ENCODE measurements at regions not wholly inside any gene's neighbourhood (a gene's known extent, or its start where the extent isn't known, plus 50 kb on each side); places are given as distances from the start of the nearest gene placed in this dataset.

DNA sequence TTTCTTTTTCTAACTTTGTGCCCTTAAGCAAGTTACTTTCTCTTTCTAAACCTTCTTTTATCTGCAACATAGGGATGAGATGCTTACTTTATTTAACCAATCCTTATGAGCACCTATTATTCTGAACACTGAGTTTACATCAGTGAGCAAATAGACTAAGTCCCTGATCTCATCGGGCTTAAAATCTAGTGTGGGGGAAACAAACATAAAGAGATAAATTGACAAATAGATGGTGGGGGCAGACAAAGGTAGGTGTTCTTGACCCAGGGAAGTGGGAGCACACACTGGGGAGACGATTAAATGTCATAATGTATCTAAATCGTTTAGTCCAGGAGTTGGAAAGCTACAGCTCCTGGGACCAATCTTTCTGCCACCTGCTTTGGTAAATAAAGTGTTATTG, 129.6 kb downstream of the TFAP2C start:
- no peaks in the 10 kb centered on the region for H3K9me3 ChIP-seq (ENCODE audit: control insufficient read depth in 2 of 3, insufficient read depth in 1 of 3, low read length in 3 of 3)
- TF ChIP-seq, protein P1, sequence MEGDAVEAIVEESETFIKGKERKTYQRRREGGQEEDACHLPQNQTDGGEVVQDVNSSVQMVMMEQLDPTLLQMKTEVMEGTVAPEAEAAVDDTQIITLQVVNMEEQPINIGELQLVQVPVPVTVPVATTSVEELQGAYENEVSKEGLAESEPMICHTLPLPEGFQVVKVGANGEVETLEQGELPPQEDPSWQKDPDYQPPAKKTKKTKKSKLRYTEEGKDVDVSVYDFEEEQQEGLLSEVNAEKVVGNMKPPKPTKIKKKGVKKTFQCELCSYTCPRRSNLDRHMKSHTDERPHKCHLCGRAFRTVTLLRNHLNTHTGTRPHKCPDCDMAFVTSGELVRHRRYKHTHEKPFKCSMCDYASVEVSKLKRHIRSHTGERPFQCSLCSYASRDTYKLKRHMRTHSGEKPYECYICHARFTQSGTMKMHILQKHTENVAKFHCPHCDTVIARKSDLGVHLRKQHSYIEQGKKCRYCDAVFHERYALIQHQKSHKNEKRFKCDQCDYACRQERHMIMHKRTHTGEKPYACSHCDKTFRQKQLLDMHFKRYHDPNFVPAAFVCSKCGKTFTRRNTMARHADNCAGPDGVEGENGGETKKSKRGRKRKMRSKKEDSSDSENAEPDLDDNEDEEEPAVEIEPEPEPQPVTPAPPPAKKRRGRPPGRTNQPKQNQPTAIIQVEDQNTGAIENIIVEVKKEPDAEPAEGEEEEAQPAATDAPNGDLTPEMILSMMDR (IDR thresholded peaks at IDR 0.05; ENCODE audit: borderline replicate concordance, extremely low read depth, insufficient read depth): no peak
- H3K36me3 ChIP-seq (ENCODE audit: control insufficient read depth in 2 of 3, insufficient read depth in 3 of 3, low read length in 3 of 3): peaks cover 0 to 3% (median 0%) of the 10 kb centered on the region in 3 donors
- FAIRE-seq (no peak), DNase-seq (no peak)
- no peaks in the 10 kb centered on the region for H3K27me3 ChIP-seq (ENCODE audit: control insufficient read depth, insufficient read depth, low read length)
- intact Hi-C loops (cut with DNase I): no loop called here
- H3K4me3 ChIP-seq (ENCODE audit: low read length in 3 of 3): no peak overlapping the region
- H3K4me1 ChIP-seq (ENCODE audit: control insufficient read depth in 2 of 3, insufficient read depth in 2 of 3, low read depth in 1 of 3, low read length in 3 of 3): no peaks in the 10 kb centered on the region
- no peak overlapping the region for H3K27ac ChIP-seq (ENCODE audit: low read depth in 2 of 2, low read length in 2 of 2)
- no peak overlapping the region for H3K9ac ChIP-seq (ENCODE audit: low read length in 3 of 3)

- TF ChIP-seq, protein P1 (IDR thresholded peaks at IDR 0.05; ENCODE audit: borderline replicate concordance, extremely low read depth, insufficient read depth): no peak
- FAIRE-seq (no peak), DNase-seq (no peak)
- H3K9me3 ChIP-seq (ENCODE audit: control insufficient read depth in 2 of 3, insufficient read depth in 1 of 3, low read length in 3 of 3): no peaks in the 10 kb centered on the region
- H3K27ac ChIP-seq (ENCODE audit: low read depth in 2 of 2, low read length in 2 of 2): no peak overlapping the region
- H3K27me3 ChIP-seq (ENCODE audit: control insufficient read depth, insufficient read depth, low read length): no peaks in the 10 kb centered on the region
- H3K4me1 ChIP-seq (ENCODE audit: control insufficient read depth in 2 of 3, insufficient read depth in 2 of 3, low read depth in 1 of 3, low read length in 3 of 3): no peaks in the 10 kb centered on the region
- intact Hi-C loops (cut with DNase I): no loop called here
- H3K36me3 ChIP-seq (ENCODE audit: control insufficient read depth in 2 of 3, insufficient read depth in 3 of 3, low read length in 3 of 3): peaks cover 0 to 3% (median 0%) of the 10 kb centered on the region in 3 donors
- H3K4me3 ChIP-seq (ENCODE audit: low read length in 3 of 3): no peak overlapping the region
- H3K9ac ChIP-seq (ENCODE audit: low read length in 3 of 3): no peak overlapping the region
These were observed 130.7 kb downstream of the TFAP2C start for GRCh38 chr20:56759741-56760278.

DNA sequence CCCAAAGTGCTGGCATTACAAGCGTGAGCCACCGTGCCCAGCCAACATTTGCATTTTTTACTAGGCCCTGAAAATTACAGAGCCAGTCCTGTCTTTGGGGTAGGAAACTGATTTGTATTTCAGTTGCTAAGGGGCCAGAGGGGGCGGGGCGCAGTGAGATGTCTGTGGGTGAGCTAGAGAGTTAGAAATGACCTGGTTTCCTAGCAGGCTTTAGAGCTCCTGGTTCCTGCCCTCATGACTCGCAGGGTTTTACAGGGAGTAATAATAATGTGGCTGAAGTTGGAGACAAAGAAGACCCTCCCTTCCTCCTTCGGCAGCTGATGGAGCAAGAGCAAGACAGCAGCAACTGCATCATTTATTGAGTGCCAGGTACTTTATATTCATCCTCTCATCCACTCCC, 131.5 kb downstream of the TFAP2C start:
- TF ChIP-seq, protein P1 (IDR thresholded peaks at IDR 0.05; ENCODE audit: borderline replicate concordance, extremely low read depth, insufficient read depth): no peak
- Histone ChIP-seq H3K9ac (ENCODE audit: low read length in 3 of 3) (no peak overlapping the region), H3K36me3 (ENCODE audit: control insufficient read depth in 2 of 3, insufficient read depth in 3 of 3, low read length in 3 of 3) (peaks cover 0 to 3% (median 0%) of the 10 kb centered on the region in 3 donors), H3K27me3 (ENCODE audit: control insufficient read depth, insufficient read depth, low read length) (no peaks in the 10 kb centered on the region), H3K4me3 (ENCODE audit: low read length in 3 of 3) (no peak overlapping the region), H3K27ac (ENCODE audit: low read depth in 2 of 2, low read length in 2 of 2) (no peak overlapping the region), H3K9me3 (ENCODE audit: control insufficient read depth in 2 of 3, insufficient read depth in 1 of 3, low read length in 3 of 3) (no peaks in the 10 kb centered on the region), H3K4me1 (ENCODE audit: control insufficient read depth in 2 of 3, insufficient read depth in 2 of 3, low read depth in 1 of 3, low read length in 3 of 3) (no peaks in the 10 kb centered on the region)
- intact Hi-C loops (cut with DNase I): no loop called here
- no peak for DNase-seq
- FAIRE-seq: no peak

DNA sequence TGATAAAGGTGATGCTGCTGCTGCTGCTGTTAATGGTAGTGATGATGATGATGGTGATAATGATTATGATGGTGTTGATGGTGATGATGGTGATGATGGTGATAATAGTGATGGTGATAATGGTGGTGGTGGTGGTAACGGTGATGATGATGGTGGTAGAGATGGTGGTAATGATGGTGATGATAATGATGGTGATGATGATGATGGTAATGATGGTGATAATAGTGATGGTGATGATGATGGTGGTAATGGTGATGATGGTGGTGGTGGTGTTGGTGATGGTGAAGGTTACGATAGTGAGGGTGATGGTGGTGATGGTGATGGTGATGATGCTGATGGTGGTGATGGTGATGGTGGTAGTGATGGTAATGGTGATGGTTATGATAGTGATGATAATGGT, 132.3 kb downstream of the TFAP2C start:
- no peak overlapping the region for H3K9ac ChIP-seq (ENCODE audit: low read length in 3 of 3)
- intact Hi-C loops (cut with DNase I): no loop called here
- no peak for FAIRE-seq

More for the DNA sequence above, 132.3 kb downstream of the TFAP2C start:
- no peaks in the 10 kb centered on the region for H3K4me1 ChIP-seq (ENCODE audit: control insufficient read depth in 2 of 3, insufficient read depth in 2 of 3, low read depth in 1 of 3, low read length in 3 of 3)
- DNase-seq: no peak
- TF ChIP-seq, protein P1 (IDR thresholded peaks at IDR 0.05; ENCODE audit: borderline replicate concordance, extremely low read depth, insufficient read depth): no peak
- no peaks in the 10 kb centered on the region for H3K27me3 ChIP-seq (ENCODE audit: control insufficient read depth, insufficient read depth, low read length)
- H3K27ac ChIP-seq (ENCODE audit: low read depth in 2 of 2, low read length in 2 of 2): no peak overlapping the region
- peaks cover 0 to 3% (median 0%) of the 10 kb centered on the region in 3 donors for H3K36me3 ChIP-seq (ENCODE audit: control insufficient read depth in 2 of 3, insufficient read depth in 3 of 3, low read length in 3 of 3)
- peak overlapping the region in 1 of 3 donors; percentile 1 for H3K4me3 ChIP-seq (ENCODE audit: low read length in 3 of 3)
- no peaks in the 10 kb centered on the region for H3K9me3 ChIP-seq (ENCODE audit: control insufficient read depth in 2 of 3, insufficient read depth in 1 of 3, low read length in 3 of 3)

Measured in kidney (tissue), 13 donors.